GM19452 (cell line): ENCODE measurements at regions not wholly inside any gene's neighbourhood (a gene's known extent, or its start where the extent isn't known, plus 50 kb on each side); places are given as distances from the start of the nearest gene placed in this dataset.

Source experiments
- ATAC-seq: cut with Tn5 transposase; IDR thresholded peaks from one replicate; pipeline ENCODE4 v1.9.1; 2021; ENCODE audit not compliant: unreplicated experiment

- no peak for ATAC-seq
Measured at GRCh38 chr3:22453906-22454535, 703.0 kb upstream of the ZNF385D start.

GRCh38 chr3:22469995-22470394, 719.0 kb upstream of the ZNF385D start:
- no peak for ATAC-seq

GRCh38 chr3:22471557-22471956, 720.5 kb upstream of the ZNF385D start:
- no peak for ATAC-seq

GRCh38 chr3:22474706-22475445, 723.9 kb upstream of the ZNF385D start:
- no peak for ATAC-seq

- no peak for ATAC-seq
Measured at GRCh38 chr3:22475665-22476240, 724.7 kb upstream of the ZNF385D start.

- ATAC-seq, result no peak
Measured at GRCh38 chr3:22476976-22477375, 726.0 kb upstream of the ZNF385D start.

GRCh38 chr3:22485954-22486353, 717.2 kb upstream of the UBE2E2 start:
- no peak for ATAC-seq

GRCh38 chr3:22490747-22491146, 712.4 kb upstream of the UBE2E2 start:
- no peak for ATAC-seq

GRCh38 chr3:22491344-22491743, 711.8 kb upstream of the UBE2E2 start:
- no peak for ATAC-seq

GRCh38 chr3:22492342-22492741, 710.8 kb upstream of the UBE2E2 start:
- ATAC-seq, result no peak

- no peak for ATAC-seq
Measured at GRCh38 chr3:22495241-22495640, 707.9 kb upstream of the UBE2E2 start.

- no peak for ATAC-seq
Measured at GRCh38 chr3:22495791-22496190, 707.3 kb upstream of the UBE2E2 start.

GRCh38 chr3:22496641-22497040, 706.5 kb upstream of the UBE2E2 start:
- ATAC-seq, result no peak

- ATAC-seq, result no peak
Measured at GRCh38 chr3:22506871-22507270, 696.3 kb upstream of the UBE2E2 start.

GRCh38 chr3:22507709-22508108, 695.4 kb upstream of the UBE2E2 start:
- no peak for ATAC-seq

- ATAC-seq, result no peak
Measured at GRCh38 chr3:22523925-22524324, 679.2 kb upstream of the UBE2E2 start.

GRCh38 chr3:22526266-22526837, 676.8 kb upstream of the UBE2E2 start:
- ATAC-seq, result no peak

GRCh38 chr3:22536541-22536940, 666.6 kb upstream of the UBE2E2 start:
- ATAC-seq, result no peak

- no peak for ATAC-seq
Measured at GRCh38 chr3:22537560-22537959, 665.6 kb upstream of the UBE2E2 start.

- ATAC-seq, result no peak
Measured at GRCh38 chr3:22542311-22542710, 660.8 kb upstream of the UBE2E2 start.

GRCh38 chr3:22555753-22556435, 647.2 kb upstream of the UBE2E2 start:
- no peak for ATAC-seq
